ENCODE measurements at regions not wholly inside any gene's neighbourhood (a gene's known extent, or its start where the extent isn't known, plus 50 kb on each side); places are given as distances from the start of the nearest gene placed in this dataset.

DNA sequence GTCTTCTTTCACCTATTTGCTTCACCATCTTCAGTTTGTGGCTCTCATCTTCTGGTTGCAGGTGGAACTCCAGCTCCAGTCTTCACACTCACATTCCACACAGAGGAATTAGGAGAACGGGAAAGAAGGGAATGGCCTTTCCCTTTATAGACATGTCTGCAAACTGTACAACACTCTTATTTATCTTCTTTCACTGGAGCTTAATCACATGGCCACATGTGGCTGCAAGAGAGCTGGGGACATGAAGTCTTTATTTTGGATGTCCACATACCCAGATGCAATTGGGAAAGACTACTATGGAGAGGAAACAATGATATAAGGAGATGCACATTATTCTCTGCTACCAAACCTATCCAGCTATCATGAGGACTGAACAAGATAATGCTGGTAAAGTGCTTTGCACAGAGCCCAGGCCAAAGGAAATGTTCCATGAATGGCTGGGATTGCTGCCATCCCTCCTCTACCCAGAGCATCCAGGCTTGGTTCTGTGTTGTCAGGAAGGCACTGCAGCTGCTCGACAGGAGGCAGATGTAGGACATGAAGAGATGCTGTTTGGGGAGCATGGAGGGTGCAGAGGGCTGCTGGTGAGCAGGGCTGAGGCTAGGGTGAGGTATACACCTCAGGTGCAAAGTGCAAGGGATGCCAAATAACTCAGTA lies 183.8 kb upstream of the TBX20 start:
- TF ChIP-seq POLR2A (IDR thresholded peaks at IDR 0.05; ENCODE audit: low read length) (no peak), GATA1 (IDR thresholded peaks at IDR 0.05; ENCODE audit: low read depth, low read length) (no peak)
